Osteoblast (primary cell): ENCODE measurements at regions not wholly inside any gene's neighbourhood (a gene's known extent, or its start where the extent isn't known, plus 50 kb on each side); places are given as distances from the start of the nearest gene placed in this dataset.
"Not testable (repeated sequence)": the region's sequence is repeated elsewhere in the genome, so short reads cannot be mapped to it uniquely, and the experiment has no call there.

Experiments used
- DNase-seq: peaks from one replicate; pipeline ENCODE4 v3.0.0; 2011; ENCODE audit warnings: low spot score, mixed read lengths; ENCODE audit not compliant: insufficient read length; ENCODE audit errors: missing footprints
- H2AFZ ChIP-seq: 2 replicates; pipeline ENCODE4 v1.6.0; 2011; ENCODE audit warnings: mild to moderate bottlenecking, low read length
- H3K27ac ChIP-seq: 2 replicates; pipeline ENCODE4 v1.5.1; 2011; ENCODE audit warnings: mild to moderate bottlenecking, low read depth, low read length, moderate library complexity
- H3K27me3 ChIP-seq: 2 replicates; pipeline ENCODE4 v1.6.0; 2012; ENCODE audit warnings: mild to moderate bottlenecking, control low read depth, inconsistent platforms, low read length, moderate library complexity; ENCODE audit not compliant: insufficient read depth
- H3K36me3 ChIP-seq: 2 replicates; pipeline ENCODE4 v1.5.1; 2011; ENCODE audit warnings: mild to moderate bottlenecking, low read length, control low read depth, moderate library complexity; ENCODE audit not compliant: insufficient read depth
- H3K4me1 ChIP-seq: 2 replicates; pipeline ENCODE4 v1.5.1; 2011; ENCODE audit warnings: mild to moderate bottlenecking, low read length, control low read depth, moderate library complexity; ENCODE audit not compliant: insufficient read depth
- H3K4me2 ChIP-seq: 2 replicates; pipeline ENCODE4 v1.6.0; 2011; ENCODE audit warnings: mild to moderate bottlenecking, low read length; ENCODE audit not compliant: insufficient read depth
- H3K4me3 ChIP-seq: fragments of 200-600 bp; sonication (generic); 3 replicates; pipeline ENCODE4 v1.5.1; 2012; ENCODE audit warnings: mild to moderate bottlenecking, low read length, inconsistent platforms; ENCODE audit not compliant: insufficient read depth
- H3K79me2 ChIP-seq: 2 replicates; pipeline ENCODE4 v1.6.0; 2012; ENCODE audit warnings: mild to moderate bottlenecking, low read length, control low read depth, inconsistent platforms; ENCODE audit not compliant: insufficient read depth
- H3K9me3 ChIP-seq: 2 replicates; pipeline ENCODE4 v1.5.1; 2011; ENCODE audit warnings: low read depth, low read length, control low read depth
- H4K20me1 ChIP-seq: 2 replicates; pipeline ENCODE4 v1.6.0; 2012; ENCODE audit warnings: mild to moderate bottlenecking, low read length, control low read depth; ENCODE audit not compliant: insufficient read depth
- CTCF ChIP-seq: IDR thresholded peaks from 2 replicates; pipeline ENCODE4 v1.5.1; 2011; ENCODE audit warnings: mild to moderate bottlenecking, low read depth, low read length, moderate library complexity; ENCODE audit errors: extremely low read depth

- no peak overlapping the region for H3K4me3 ChIP-seq
- no peaks in the 10 kb centered on the region for H3K27me3 ChIP-seq
- H4K20me1 ChIP-seq = no peaks in the 10 kb centered on the region
Measured at GRCh38 chr6:146985966-146986365, 218.3 kb upstream of the STXBP5 start.

DNA sequence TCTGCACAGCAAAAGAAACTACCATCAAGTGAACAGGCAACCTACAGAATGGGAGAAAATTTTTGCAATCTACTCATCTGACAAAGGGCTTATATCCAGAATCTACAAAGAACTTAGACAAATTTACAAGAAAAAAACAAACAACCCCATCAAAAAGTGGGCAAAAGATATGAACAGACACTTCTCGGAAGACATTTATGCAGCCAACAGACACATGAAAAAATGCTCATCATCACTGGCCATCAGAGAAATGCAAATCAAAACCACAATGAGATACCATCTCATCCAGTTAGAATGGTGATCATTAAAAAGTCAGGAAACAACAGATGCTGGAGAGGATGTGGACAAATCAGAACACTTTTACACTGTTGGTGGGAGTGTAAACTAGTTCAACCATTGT is 216.3 kb upstream of the STXBP5 start:
- not testable (repeated sequence) for H4K20me1 ChIP-seq, H3K79me2 ChIP-seq, H2AFZ ChIP-seq, H3K36me3 ChIP-seq, H3K4me2 ChIP-seq, H3K27me3 ChIP-seq, H3K27ac ChIP-seq, H3K9me3 ChIP-seq, H3K4me3 ChIP-seq, DNase-seq
- peaks cover 16% of the 10 kb centered on the region for H3K4me1 ChIP-seq

More at GRCh38 chr6:146985966-146986365, 218.3 kb upstream of the STXBP5 start:
- H3K4me1 ChIP-seq = peaks cover 8% of the 10 kb centered on the region
- no peak overlapping the region for H2AFZ ChIP-seq
- no peak overlapping the region for H3K27ac ChIP-seq
- no peak for DNase-seq
- H3K36me3 ChIP-seq = no peaks in the 10 kb centered on the region
- no peaks in the 10 kb centered on the region for H3K79me2 ChIP-seq
- no peak overlapping the region for H3K4me2 ChIP-seq
- no peaks in the 10 kb centered on the region for H3K9me3 ChIP-seq
- no peak for TF ChIP-seq CTCF

- Histone ChIP-seq H3K27me3 (no peaks in the 10 kb centered on the region), H3K4me1 (peaks cover 16% of the 10 kb centered on the region), H3K27ac (no peak overlapping the region), H3K4me2 (peak overlapping the region; percentile 4), H3K4me3 (no peak overlapping the region), H2AFZ (no peak overlapping the region), H3K79me2 (no peaks in the 10 kb centered on the region), H3K9me3 (no peaks in the 10 kb centered on the region), H4K20me1 (no peaks in the 10 kb centered on the region), H3K36me3 (no peaks in the 10 kb centered on the region)
- DNase-seq = no peak
- no peak for TF ChIP-seq CTCF
Measured at GRCh38 chr6:146989860-146990259, 214.4 kb upstream of the STXBP5 start.

DNA sequence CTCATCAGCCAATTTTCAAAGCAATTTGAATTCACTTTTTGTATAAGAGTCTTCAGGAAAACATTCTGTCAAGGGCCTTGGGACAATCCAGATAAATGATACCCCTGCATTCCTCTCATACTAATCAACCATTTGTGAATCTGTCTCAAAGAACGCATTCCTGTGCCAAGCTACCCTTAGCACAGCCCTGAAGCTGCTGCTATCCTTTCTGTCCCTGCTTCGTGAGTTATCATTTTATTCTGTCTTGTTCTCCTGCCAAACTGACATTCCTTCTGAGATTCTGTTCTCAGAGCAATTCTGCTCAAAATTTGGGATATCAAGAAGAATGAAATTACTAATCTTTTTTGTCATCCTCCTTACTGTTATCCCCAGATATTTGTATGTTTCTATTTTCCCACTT is 213.9 kb upstream of the STXBP5 start:
- no peak overlapping the region for H2AFZ ChIP-seq
- no peak for TF ChIP-seq CTCF
- no peak for DNase-seq

More for the DNA sequence above, 213.9 kb upstream of the STXBP5 start:
- no peaks in the 10 kb centered on the region for H3K36me3 ChIP-seq
- H3K27ac ChIP-seq = peak overlapping the region; percentile 30
- no peak overlapping the region for H3K4me3 ChIP-seq
- no peaks in the 10 kb centered on the region for H3K27me3 ChIP-seq
- H4K20me1 ChIP-seq = no peaks in the 10 kb centered on the region
- peaks cover 16% of the 10 kb centered on the region for H3K4me1 ChIP-seq
- H3K4me2 ChIP-seq = peak overlapping the region; percentile 4
- H3K79me2 ChIP-seq = no peaks in the 10 kb centered on the region
- no peaks in the 10 kb centered on the region for H3K9me3 ChIP-seq
